ENCODE measurements at regions not wholly inside any gene's neighbourhood (a gene's known extent, or its start where the extent isn't known, plus 50 kb on each side); places are given as distances from the start of the nearest gene placed in this dataset.

DNA sequence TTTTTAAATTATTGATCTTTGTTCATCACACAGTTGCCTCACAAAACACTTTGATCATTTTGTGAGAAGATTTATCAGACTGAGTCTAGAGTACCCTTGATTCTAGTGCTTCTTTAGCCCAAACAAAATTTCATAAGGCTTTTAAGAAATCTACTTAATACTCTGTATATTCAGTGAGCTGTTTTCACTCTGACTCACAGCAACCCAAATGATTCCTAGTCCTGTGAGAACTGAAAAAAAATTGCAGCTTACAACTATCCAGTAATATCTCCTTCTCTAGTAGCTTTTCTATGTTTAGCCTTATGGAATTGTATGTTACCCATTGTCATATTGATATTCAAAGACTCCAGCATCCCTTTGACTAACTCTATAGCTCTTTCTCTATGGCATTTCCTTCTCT is 915.6 kb downstream of the AMY1C start:
- in situ Hi-C loops (cut with HindIII; ENCODE audit: low pct_unique_long_range_greater_than_20kb, low sequenced_read_pairs): no loop called here
- DNase-seq (ENCODE audit: low read depth, low spot score): no peak

DNA sequence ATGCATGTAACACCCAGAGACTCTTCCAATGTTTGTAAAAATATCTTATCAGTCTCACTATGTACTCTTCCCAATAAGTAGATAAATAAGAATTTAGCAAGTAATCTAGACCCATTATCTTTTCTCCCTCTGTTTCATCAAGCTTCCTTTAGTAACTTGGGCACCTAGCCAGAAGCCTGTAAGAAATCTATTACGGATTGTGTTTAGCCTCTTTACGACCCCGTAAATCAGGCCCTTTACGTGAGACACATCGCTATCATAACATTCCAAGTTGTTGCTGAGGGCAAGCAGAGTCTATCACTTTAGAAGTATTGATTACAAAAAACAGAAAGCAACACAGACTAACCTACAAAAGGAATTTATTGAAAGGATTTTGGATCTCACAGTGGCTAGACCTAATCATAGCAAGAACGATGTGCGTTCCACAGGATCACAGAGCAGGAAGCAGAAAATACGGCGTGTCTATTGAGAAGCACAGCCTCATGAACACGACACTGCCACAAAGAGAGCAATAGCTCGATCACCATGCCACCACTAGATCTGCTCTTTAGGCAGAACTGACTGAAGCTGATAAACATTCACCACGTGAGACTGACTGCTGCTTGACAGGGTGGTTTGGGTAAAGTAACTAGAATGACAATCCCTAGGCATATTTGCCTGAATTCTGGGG is 922.1 kb downstream of the AMY1C start:
- in situ Hi-C loops (cut with HindIII; ENCODE audit: low pct_unique_long_range_greater_than_20kb, low sequenced_read_pairs): no loop called here
- no peak for DNase-seq (ENCODE audit: low read depth, low spot score)

DNA sequence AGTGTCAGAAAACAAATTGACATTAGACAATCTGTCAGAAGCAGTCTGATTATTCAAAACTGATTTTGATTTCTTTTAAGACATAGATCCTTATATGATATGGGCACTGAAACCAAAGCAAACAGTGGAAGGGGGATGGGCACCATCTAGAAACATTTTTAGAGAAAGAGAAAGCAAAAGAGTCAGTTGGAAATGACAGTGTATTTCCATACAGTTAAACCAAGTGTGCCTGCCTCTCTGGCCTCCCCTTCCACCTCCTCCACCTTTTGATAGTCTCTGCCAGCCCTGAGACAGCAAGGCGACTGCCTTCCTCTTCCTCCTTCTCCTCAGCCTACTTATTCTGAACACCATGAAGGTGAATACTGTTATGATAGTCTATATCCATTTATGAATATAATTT is 949.7 kb downstream of the AMY1C start:
- in situ Hi-C loops (cut with HindIII; ENCODE audit: low pct_unique_long_range_greater_than_20kb, low sequenced_read_pairs): no loop called here
- DNase-seq (ENCODE audit: low read depth, low spot score): no peak

DNA sequence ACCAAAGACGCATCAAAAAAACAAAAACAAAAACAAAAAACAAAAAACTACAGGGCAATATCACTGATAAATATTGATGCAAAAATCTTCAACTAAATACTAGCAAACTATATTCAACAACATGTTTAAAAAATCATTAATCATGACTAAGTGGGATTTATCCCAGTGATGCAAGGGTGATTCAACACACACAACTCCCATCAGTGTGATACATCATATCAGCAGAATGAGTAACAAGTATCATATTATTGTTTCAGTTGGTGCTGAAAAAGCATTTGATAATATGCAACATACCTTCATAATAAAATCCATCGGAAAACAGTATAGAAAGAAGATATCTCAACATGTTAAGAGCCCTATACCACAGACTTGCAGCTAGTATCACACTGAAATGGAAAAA is 953.0 kb downstream of the AMY1C start:
- in situ Hi-C loops (cut with HindIII; ENCODE audit: low pct_unique_long_range_greater_than_20kb, low sequenced_read_pairs): no loop called here
- DNase-seq (ENCODE audit: low read depth, low spot score): no peak

DNA sequence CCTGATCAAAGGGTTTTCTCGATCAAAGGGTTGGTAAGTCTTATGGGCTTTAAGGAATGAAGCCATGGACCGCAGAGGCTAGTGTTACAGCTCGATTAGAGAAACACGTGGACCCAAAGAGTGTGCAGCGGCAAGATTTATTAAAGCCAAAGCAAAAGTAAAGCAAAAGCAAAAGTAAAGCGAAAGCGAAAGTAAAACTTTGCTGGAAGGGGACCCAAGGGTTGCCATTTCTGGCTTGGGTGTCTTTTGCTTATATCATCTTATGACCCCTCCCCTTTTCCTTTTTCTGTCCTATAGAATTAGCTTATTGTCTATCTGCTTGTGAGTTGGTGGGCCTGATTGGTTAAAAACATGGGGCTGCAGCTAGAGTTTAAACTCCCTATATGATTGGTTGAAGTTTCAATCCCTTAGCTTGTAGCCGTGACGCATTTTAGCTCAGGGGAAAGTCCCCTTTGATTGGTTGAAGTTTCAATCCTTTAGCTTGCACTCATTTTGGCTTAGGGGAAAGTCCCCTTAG is 957.0 kb downstream of the AMY1C start:
- DNase-seq (ENCODE audit: low read depth, low spot score): peak; percentile 46
- in situ Hi-C loops (cut with HindIII; ENCODE audit: low pct_unique_long_range_greater_than_20kb, low sequenced_read_pairs): no loop called here

DNA sequence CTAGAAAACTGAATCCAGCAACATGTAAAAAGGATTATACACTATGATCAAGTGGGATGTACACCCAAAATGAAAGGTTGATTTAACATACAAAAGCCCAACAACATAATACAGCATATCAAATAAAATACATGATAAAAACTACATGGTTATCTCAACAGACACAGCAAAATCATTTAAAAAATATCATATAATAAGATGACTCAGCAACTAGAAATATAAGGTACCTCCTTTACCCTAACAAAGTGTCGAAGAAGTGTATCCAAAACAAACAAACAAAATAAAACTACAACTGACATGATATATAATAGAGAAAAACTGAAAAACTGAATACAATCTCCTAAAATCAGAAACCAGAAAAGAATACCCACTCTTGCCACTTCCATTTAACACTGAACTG is 969.1 kb downstream of the AMY1C start:
- no peak for DNase-seq (ENCODE audit: low read depth, low spot score)
- in situ Hi-C loops (cut with HindIII; ENCODE audit: low pct_unique_long_range_greater_than_20kb, low sequenced_read_pairs): no loop called here

DNA sequence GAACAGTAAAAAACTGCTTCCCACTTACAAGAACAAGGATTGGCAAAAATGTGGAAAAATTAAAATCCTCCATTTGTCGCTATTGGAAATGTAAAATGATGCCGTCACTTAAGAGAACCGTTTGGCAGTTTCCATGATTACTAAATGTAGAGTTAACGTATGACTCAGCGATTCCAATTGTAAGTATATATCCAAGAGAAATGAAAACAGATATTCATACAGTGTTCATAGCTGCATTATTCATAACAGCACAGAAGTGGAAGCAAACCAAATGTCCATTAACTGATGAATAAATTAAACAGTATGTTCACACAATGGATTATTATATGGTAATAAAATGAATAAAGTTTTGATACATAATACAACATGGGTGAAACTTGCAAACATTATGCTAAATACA is 971.0 kb downstream of the AMY1C start:
- no peak for DNase-seq (ENCODE audit: low read depth, low spot score)
- in situ Hi-C loops (cut with HindIII; ENCODE audit: low pct_unique_long_range_greater_than_20kb, low sequenced_read_pairs): no loop called here

DNA sequence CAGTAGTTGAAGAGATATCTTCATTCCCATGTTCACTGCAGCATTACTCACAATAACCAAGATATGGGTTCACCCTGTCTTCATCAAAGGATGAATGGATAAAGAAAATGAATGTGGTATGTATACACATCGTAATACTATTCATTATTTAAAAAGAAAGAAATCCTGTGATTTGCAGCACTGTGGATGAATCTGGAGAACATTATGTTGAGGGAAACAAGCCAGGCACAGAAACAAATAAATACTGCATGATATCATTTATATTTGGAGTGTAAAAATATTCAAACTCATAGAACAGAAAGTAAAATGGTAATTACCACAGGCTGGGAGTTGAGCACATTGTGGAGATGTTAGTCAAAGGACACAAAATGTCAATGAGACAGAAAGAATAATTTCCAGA is 977.2 kb downstream of the AMY1C start:
- in situ Hi-C loops (cut with HindIII; ENCODE audit: low pct_unique_long_range_greater_than_20kb, low sequenced_read_pairs): no loop called here
- DNase-seq (ENCODE audit: low read depth, low spot score): no peak

DNA sequence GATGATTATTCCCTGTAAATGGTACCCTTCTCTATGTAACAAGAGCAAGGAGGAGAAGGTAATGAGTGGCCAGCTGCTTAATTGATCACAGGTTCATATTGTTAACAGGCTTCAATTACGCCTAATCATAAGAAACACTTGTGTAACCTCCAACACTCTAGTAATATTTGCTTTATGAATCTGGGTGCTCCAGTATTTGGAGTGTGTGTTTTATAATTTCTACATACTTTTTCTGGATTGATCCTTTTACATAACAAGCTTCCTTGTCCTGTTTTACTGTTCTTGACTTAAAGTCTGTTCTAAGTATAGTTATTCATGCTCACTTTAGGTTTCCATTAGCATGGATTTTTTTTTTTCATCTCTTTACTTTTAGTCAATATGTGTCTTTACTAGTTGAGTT is 984.2 kb downstream of the AMY1C start:
- in situ Hi-C loops (cut with HindIII; ENCODE audit: low pct_unique_long_range_greater_than_20kb, low sequenced_read_pairs): no loop called here
- no peak for DNase-seq (ENCODE audit: low read depth, low spot score)

DNA sequence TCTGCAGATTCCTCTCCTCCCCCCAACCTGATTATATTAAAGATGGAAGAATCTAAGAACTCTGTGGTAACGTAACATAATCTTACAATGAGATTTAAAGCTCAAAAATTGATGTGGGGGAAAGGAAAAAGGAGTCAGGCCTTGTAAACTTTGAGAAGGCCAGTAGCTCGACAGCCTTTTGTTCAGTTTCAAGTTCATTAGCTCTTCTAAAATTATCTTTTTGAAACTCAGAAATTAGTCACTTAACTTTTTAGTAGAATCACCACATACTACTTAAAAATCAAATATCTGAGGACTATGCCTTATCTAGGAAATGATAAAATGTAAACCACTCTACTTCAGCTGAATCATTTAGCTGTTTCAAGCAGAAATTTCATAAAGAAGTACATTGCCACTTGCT is 996.2 kb downstream of the AMY1C start:
- no peak for DNase-seq (ENCODE audit: low read depth, low spot score)
- in situ Hi-C loops (cut with HindIII; ENCODE audit: low pct_unique_long_range_greater_than_20kb, low sequenced_read_pairs): no loop called here

DNA sequence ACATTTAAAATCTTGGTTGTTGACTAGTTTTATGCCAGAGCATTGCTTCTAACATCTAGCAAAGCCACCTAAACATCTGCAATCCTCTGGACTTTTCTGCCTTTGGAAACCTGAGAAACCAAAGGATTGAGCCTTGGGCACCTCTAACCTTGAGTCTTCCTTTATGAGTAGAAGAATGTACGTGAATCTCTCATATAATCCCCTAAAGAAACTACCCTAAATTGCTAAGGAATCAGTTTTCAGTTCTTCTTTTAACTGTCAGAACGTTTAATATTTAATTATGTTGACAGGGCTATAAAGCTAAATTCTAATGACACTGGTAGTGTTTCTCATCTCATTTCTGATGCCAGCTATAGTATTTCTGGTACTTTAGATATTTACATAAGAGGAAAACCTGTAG is 997.3 kb downstream of the AMY1C start:
- in situ Hi-C loops (cut with HindIII; ENCODE audit: low pct_unique_long_range_greater_than_20kb, low sequenced_read_pairs): no loop called here
- DNase-seq (ENCODE audit: low read depth, low spot score): no peak

DNA sequence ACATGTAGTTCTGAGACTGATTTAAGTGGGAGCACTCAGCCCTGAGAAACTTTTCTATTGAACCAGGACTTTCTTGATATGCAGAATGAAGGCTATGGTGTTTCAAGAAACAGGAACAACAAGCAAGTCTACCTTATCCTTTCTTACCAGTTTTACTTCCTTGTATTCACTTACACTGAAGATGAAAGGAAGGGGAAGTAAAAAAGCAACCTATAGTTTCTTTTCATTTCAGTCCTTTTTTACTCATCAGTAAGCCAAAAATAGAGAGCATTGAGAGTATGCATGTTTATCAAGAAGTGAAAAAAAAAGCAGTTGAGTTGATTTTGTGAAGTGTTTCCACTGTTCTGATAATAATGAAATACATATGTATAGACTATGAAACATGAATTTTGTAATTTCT is 1010.3 kb downstream of the AMY1C start:
- DNase-seq (ENCODE audit: low read depth, low spot score): no peak
- in situ Hi-C loops (cut with HindIII; ENCODE audit: low pct_unique_long_range_greater_than_20kb, low sequenced_read_pairs): no loop called here

DNA sequence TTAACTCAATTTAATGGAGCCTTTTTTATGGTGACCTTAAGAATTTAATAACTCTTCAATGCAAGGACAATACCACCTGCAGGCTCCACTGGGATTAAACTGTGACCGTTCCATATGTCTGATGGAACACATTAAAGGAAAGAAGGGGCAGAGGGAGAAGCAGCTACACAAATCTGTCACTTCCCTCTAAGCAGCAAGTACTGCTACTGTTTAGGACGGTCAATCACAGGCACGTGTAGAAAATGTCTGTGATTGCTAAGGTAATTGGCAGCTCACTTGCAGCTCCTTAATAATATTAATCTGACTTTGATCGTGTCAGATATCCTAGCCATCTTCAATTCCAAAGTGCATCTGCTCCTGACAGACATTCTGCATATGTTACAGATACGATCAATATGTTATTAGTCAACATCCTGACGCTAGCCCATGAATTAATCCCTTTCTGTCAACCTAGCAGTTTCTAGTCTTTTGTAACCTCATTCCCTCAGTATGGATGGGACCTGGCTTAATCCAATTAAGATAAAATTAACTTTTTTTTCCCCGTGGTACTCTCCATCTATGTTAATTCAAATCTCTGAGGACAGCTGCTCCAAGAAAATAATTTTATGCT is 1012.4 kb downstream of the AMY1C start:
- in situ Hi-C loops (cut with HindIII; ENCODE audit: low pct_unique_long_range_greater_than_20kb, low sequenced_read_pairs): no loop called here
- no peak for DNase-seq (ENCODE audit: low read depth, low spot score)

DNA sequence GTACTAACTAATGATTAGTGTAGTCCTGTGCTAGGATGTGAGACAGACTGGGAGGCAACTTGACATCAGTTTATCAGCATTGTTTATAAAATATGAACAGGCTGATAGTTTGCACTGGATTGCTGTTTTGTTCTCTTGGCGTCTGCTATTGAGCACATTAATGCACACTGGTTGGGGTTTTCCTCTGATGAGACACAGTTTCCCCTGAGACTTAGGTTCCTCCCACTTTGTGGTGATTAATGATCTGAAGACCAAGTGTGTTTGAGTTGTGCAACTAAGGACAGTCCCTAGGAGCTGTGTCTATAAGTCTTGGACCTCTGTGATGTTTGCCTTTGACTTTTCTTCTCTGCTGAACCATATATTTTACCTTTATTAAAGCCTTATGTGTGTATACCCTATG is 1015.4 kb downstream of the AMY1C start:
- no peak for DNase-seq (ENCODE audit: low read depth, low spot score)
- in situ Hi-C loops (cut with HindIII; ENCODE audit: low pct_unique_long_range_greater_than_20kb, low sequenced_read_pairs): no loop called here

DNA sequence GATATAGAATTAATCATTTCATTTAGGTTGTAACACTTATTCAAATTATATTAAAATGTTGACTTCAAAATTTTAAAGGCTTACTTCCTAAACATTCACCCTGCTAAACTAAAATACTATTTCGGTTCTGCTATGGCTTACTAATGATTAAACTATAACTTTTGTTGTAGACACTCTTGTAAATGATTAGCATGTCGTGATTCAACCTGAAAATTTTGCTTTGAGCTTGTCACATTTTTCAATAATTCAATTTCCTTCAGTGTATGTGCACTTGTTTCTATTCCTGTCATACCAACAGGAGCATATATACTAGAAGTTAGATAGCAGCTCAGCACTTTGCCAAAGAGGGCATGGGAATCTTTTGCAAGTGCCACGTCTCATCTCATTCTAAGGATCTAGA is 1018.8 kb downstream of the AMY1C start:
- DNase-seq (ENCODE audit: low read depth, low spot score): no peak
- in situ Hi-C loops (cut with HindIII; ENCODE audit: low pct_unique_long_range_greater_than_20kb, low sequenced_read_pairs): no loop called here

DNA sequence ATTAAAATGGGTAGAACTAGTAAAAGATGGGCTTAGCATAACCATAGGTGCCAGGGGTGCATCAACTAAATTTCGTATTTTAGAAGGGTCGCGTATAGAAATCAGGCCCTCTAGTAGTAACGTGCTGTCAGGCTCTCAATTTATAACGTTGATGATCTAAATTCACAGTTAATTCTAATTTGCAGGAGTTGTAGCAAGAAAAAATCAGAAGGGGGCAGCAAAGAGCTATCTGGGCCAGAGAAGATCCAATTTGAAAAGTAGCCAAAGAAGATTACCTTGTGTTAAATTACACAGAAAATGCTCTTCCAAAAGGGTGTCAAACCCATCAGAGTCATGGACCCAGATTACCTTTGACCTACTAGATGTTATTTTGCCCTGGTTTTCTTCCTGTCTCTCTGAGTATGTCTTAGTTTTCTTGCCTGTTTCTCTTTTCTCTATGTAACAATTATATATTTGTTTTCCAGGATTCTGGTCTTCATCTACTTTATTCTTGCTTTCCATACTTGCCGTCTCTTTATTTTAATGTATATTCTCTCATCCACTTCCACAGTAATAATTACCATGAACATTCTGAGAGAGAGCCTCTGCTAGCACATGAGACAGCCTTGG is 1030.9 kb downstream of the AMY1C start:
- DNase-seq (ENCODE audit: low read depth, low spot score): peak; percentile 48
- in situ Hi-C loops (cut with HindIII; ENCODE audit: low pct_unique_long_range_greater_than_20kb, low sequenced_read_pairs): no loop called here

DNA sequence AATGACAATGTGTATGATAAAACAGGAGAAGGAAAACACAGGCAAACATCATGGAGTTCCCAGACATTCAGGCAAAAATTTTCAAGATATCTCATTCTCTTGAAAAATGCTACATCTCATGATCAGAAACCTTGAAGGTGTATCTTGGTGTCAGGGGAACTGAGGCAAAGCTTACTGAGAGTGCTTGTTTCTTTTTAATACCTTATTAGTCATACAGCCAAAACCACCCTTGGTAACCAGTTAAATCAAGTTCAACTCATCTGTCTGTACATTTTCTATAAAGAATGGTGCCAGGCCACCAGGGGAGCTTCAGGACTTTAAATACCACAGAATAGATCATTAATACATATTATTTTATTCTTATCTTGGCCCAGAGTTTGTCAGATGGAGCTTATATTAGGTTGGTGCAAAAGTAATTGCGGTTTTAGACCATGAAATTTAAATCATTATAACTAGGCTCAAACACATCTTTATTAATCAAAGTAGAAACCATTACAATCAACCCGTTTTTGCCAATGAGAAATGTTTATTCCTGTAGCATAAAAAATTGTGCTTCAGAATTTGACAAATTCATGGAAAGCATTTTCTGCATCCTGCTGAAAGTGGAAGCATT is 1036.0 kb downstream of the AMY1C start:
- in situ Hi-C loops (cut with HindIII; ENCODE audit: low pct_unique_long_range_greater_than_20kb, low sequenced_read_pairs): no loop called here
- no peak for DNase-seq (ENCODE audit: low read depth, low spot score)

DNA sequence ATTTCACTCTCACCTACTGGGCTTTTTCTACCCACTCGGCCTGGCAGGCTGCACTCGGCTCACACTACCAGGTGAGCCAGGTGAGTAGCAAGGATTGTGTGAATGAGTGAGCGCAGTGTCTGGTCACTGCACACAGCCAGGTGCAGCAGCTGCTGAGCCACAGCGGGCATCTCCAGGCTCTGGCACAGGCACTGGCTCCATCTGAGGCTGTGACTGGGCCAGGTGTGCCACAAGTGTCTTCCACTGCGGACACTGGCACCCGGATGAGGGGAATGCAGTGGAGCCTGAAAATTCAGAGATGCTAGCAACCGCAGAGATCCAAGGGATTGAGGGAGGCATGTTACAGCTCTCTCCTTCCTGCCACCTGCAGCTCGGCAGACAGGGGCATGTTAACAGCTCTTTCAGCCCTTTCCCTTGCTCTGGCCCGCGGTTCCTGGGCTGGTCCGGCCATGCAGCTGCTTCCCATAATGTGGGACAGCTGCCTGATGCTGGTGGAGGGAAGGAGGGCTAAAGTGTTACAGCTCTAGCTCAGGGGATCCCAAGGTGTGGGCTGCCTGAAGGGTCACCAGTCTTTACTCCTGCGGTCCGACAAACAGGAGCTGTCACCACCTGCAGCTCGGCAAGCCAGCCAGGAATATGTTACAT is 1038.3 kb downstream of the AMY1C start:
- DNase-seq (ENCODE audit: low read depth, low spot score): no peak
- in situ Hi-C loops (cut with HindIII; ENCODE audit: low pct_unique_long_range_greater_than_20kb, low sequenced_read_pairs): no loop called here

All from SK-MEL-5 (cell line).